GM21737 (cell line): ENCODE measurements at regions not wholly inside any gene's neighbourhood (a gene's known extent, or its start where the extent isn't known, plus 50 kb on each side); places are given as distances from the start of the nearest gene placed in this dataset.

Source experiments
- ATAC-seq: cut with Tn5 transposase; IDR thresholded peaks from one replicate; pipeline ENCODE4 v1.9.1; 2021; ENCODE audit warnings: mild to moderate bottlenecking, moderate library complexity; ENCODE audit not compliant: unreplicated experiment

- no peak for ATAC-seq
These were observed 472.8 kb downstream of the NUF2 start for GRCh38 chr1:163794551-163794950.

- no peak for ATAC-seq
These were observed 474.7 kb downstream of the NUF2 start for GRCh38 chr1:163796394-163796821.

GRCh38 chr1:163797816-163798215 is 476.1 kb downstream of the NUF2 start:
- no peak for ATAC-seq

- ATAC-seq, result no peak
These were observed 477.5 kb downstream of the NUF2 start for GRCh38 chr1:163799190-163799805.

GRCh38 chr1:163807331-163808049 is 485.7 kb downstream of the NUF2 start:
- no peak for ATAC-seq

- ATAC-seq, result no peak
These were observed 491.5 kb downstream of the NUF2 start for GRCh38 chr1:163813251-163813650.

GRCh38 chr1:163820226-163820625 is 498.5 kb downstream of the NUF2 start:
- no peak for ATAC-seq

DNA sequence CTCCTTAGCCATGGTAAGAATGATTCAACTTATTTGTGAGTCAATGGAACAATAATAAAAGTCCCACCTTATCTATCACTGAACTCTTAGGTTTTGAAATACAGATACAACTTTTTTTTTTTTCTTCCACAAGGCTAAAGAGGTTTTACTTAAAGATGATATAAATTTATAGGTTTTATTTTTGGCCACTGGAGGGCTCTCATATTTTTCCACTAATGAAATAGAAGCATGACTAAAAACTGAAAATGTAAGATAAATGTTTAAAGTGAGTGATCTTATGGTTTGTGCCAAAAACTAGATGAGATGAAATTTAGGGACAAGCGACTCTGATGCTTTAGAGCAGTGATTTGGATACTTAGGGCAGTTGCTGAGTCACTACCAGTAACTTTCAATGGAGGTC is 499.0 kb downstream of the NUF2 start:
- ATAC-seq, result no peak

GRCh38 chr1:163821679-163822078 is 499.9 kb downstream of the NUF2 start:
- no peak for ATAC-seq

DNA sequence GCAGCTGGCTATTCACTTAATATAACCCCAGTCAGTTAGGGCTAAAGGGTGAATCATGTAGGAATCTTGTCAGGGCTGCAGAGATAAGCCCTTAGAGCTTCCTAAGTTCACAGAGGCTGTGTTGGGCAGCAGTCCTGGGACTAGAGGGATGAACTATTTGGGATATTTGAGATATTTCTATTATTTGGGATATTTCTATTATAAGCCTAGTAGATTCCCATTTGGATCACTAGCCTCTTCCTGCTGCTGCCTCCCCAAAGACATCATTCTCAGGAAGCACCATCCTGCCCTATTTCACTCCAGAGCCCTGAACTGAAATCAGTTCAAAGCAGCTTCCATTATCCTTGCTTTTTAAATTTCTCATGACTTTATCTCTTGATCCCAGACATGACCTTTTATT is 501.3 kb downstream of the NUF2 start:
- no peak for ATAC-seq

DNA sequence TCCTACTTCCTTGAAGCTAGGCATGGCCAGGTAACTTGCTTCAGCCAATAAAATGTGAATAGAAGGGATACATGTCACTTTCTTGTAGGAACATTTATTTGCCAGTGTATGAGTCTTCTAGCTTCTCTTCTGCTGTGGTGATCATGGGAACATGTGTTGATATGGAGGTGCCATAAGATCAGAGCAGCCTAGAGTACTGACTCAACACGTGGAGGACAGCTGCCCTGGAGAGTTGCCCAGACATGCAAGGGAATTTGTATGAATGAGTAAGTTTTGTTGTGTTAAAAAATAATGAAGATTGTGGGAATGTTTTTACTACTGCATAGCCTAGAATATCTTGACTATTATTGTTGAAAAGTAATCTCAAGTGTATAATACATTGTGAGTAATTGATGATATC is 502.3 kb downstream of the NUF2 start:
- no peak for ATAC-seq

DNA sequence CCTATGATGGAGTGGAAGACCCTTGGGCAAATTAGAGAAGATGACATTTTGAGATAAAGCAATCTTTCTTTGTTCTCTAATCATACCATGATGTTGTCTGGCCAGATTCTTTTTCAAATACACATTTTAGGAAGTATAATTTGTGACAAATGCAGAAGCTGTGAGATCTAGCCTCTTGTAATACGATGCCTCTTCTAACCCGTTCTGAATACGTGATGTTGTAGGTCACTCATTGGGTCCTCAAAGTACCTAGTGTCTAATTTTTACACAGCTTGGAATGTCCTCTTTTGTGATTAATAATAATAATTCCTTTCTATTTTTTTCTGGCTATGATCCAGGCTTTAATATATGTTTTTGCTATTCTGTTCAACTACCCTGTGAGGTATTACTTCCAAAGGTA is 502.7 kb downstream of the NUF2 start:
- no peak for ATAC-seq

DNA sequence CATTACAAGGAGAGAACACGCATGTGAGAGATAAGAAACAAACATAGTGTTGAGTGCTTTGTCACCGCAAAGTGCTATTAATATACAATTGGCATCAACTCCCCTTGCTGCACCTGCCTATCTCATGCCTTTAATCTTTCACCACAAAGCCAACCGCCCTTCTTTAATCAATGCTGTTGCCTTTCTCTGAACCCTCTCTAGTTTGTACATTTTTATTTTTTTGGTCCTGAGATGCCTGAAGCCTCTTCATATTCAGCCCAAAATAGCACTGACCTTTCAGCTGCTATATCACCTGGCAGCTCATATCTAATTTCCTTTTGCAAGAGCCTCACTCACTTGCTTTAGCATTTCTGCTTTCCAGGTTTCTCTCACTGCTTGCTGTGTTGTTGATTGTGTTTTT is 504.7 kb downstream of the NUF2 start:
- no peak for ATAC-seq

DNA sequence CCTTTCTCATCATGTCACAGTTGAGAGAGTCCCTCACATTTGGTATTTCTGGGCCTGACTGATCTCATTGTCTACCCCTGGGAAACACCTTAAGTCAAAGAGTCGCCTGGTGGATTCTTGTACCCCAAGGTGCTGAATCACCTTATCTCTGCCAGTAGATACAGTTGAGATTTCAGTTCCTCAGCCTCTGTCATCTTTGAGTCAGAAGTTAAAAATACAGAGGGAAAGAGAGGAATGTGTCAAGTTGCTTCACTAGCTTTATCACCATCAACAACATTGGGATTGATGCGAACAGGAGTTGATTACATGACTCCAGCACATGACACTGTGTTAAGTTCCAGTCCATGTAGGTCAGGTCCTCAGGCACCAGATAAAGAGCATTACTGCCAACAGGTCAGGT is 513.0 kb downstream of the NUF2 start:
- no peak for ATAC-seq

GRCh38 chr1:163836481-163836880 is 514.7 kb downstream of the NUF2 start:
- ATAC-seq, result no peak

DNA sequence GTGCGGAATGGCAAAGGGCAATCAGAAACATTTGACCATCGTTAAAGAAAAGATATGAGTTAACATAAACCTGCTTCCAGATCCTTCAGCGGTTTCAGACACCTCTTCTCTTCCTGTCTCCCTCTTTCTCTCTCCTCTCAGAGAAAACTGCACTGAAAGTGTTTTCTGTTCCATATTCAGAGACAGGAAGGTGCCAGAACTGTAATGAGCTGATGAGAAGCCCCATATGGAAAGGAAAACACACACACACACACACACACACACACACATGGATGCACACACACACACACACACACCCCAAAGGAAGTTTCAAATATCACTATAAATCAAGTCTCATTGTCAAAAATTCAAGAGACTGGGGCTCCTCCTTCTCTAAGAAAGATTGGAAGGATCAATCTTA is 515.5 kb downstream of the NUF2 start:
- ATAC-seq, result no peak

- no peak for ATAC-seq
These were observed 520.8 kb downstream of the NUF2 start for GRCh38 chr1:163842571-163842970.

GRCh38 chr1:163844459-163844858 is 522.7 kb downstream of the NUF2 start:
- no peak for ATAC-seq

- ATAC-seq, result no peak
These were observed 523.5 kb downstream of the NUF2 start for GRCh38 chr1:163845279-163845678.

DNA sequence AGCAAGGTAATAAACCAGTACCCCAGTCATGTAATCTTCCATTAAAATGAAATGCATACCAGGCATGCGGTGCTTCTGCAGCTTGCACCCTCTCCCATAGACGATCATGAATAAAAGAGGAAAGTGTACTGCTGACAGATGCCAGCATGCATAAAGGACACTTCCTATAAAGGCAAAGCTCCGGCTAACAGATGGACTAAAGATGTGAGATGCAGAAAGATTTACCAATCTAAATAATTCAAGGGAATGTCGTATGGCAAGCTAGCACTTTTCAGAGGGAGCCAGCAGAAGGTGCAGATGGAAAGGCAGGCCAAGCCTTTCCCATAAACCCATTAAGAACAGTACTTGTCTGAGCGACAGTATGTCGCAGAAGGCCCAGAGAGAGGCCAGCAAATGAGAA is 542.0 kb downstream of the NUF2 start:
- no peak for ATAC-seq

DNA sequence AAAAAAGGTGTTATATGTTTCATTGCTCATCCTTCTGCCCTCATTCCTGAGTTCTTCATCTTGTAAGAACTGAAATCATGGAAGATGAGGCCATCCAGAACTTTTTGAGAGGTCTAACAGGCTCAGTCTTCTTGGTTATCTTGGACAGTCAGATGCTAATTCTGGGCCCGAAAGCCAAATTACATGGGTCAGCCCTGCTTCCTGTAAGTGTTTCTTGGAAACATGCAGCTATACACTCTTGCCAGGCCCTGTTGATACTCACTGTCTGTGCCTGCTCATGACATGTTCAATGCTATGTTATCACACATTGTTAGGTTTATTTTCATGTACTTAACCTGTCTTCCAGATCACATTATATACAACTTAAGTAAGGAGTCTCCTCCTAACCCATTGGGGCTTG is 542.5 kb downstream of the NUF2 start:
- no peak for ATAC-seq

- no peak for ATAC-seq
These were observed 544.8 kb downstream of the NUF2 start for GRCh38 chr1:163866564-163866963.

DNA sequence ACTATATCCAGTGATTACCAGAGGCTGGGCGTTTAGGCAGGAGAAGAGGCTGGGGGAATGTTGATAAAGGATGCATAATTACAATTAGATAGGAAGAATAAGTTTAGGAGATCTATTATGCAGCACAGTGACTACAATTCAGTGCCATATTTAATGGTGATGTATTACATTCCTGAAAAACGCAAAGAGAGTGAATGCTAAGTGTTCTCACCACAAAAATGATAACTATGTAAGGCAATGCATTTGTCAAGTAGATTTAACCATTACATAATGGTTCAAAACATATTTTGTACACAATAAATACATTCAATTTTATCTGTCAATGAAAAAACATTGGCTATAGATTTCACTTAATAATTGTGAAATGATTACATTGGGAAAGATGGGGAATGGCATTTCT is 548.9 kb downstream of the NUF2 start:
- no peak for ATAC-seq
